ENCODE measurements at regions not wholly inside any gene's neighbourhood (a gene's known extent, or its start where the extent isn't known, plus 50 kb on each side); places are given as distances from the start of the nearest gene placed in this dataset.
"Not testable (repeated sequence)": the region's sequence is repeated elsewhere in the genome, so short reads cannot be mapped to it uniquely, and the experiment has no call there.

GRCh38 chr7:94314413-94315410, 80.0 kb upstream of the COL1A2 start:
- no peak for DNase-seq (ENCODE audit: low read depth)

DNA sequence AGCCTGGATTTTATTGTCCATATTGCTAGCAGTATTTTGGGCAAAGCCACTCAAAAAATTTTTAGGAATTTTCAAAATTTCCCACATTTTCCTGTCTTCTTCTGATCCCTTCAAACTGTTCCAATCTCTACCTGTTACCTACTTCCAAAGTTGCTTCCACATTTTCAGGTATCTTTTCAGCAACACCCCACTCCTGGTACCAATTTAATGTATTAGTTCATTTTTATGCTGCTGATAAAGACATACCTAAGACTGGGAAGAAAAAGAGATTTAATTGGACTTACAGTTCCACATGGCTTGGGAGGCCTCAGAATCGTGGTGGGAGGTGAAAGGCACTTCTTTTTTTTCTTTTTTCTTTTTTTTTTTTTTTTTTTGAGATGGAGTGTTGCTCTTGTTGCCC, 73.6 kb upstream of the COL1A2 start:
- DNase-seq (ENCODE audit: low read depth) = not testable (repeated sequence)

DNA sequence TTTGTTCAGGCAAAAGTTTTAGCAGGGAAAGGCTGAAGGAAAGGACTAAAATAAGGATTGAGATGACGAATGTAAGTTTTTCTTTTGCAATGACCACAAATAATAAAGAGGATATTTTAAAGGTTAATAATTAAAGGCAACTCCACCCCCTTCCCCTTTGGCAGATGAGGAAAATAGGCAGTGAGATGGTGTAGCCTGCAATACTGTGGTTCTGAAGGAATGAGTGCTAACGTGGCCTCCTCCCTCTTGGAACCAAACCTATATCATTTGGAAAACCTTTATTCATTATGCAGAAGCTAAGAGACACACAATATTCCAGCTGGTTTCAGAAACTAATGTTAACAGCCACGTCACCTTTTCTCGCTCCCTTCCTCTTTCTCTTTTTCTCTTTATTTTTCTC, 70.9 kb upstream of the COL1A2 start:
- DNase-seq (ENCODE audit: low read depth) = no peak

DNA sequence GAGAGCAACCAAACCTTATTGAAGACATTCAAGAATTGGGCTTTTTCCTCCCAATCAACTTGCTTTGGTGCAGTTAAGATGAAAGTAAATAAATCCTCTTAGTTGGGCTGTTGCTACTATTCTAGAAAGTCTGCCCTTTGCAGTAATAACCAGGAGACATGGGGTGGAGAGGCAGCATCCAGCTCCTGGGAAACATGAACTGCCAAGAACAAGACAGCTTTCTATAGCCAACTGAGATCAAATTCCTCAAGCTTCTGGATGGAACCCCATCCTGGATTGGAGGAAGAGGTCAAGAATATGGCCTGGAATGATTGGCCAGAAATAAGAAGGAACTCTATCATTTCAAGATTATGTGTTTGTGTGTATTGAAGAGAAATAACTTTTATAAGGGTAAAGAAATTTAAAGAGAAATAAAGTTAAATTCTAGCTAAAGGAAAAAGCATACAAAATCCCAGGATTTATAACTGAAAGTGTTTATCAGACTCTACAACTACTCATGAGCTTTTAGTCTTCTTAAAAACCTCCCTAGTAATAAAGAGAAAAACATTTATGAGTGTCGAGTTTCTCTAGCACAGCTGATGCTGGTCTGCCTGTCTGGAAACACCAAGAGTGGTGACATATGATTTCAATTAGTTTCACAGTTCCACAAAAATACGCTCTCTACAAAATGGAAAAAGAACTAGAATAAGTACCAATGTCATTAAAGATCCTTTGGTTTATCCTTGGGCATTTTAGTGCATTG, 70.1 kb upstream of the COL1A2 start:
- no peak for DNase-seq (ENCODE audit: low read depth)

- DNase-seq (ENCODE audit: low read depth) = no peak
These were observed 69.6 kb upstream of the COL1A2 start for GRCh38 chr7:94325122-94325475.

- DNase-seq (ENCODE audit: low read depth) = no peak
These were observed 64.2 kb upstream of the COL1A2 start for GRCh38 chr7:94330269-94331020.

GRCh38 chr7:94332571-94332970, 62.1 kb upstream of the COL1A2 start:
- no peak for DNase-seq (ENCODE audit: low read depth)

GRCh38 chr7:94333810-94334209, 60.9 kb upstream of the COL1A2 start:
- DNase-seq (ENCODE audit: low read depth) = no peak

DNA sequence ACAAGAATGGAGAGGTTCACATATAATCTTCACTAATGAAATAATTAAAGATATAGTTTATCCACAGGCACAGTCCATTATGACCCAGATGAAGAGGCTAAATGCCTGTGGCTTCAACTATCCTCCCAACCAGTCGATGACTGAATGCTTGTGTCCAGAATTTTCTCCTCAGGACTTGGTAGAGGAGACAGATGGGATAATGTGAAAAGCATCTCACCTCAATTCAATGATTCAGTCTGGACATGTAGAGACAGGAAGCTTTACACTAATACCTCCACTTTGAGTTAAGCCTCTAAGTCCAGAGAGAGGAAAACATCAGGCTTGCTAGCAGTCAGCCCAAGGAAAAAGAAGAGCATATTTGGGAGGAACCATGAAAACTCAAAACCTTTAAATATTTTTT, 59.1 kb upstream of the COL1A2 start:
- no peak for DNase-seq (ENCODE audit: low read depth)

GRCh38 chr7:94336009-94336408, 58.7 kb upstream of the COL1A2 start:
- no peak for DNase-seq (ENCODE audit: low read depth)

DNA sequence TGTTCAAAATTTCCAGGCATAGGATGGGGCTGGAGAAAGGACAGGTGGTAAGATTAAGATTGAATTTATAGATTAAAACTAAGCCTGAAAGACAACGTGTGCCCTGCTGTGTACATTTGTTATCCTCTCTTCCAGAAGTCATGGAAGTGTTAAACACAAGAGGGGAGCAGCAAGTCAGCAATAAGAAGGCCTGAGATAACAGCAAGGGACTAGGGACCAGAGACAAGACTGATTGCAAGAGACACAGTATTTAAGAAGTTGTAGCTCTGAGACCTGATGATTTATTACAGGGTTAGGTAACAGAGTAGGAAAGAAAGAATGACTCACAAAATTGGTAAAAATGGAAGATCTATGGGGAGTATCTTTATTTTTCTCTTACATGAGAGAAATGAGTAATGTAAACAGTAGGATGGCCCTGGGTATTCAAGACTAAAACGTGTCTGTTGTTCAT, 55.7 kb upstream of the COL1A2 start:
- no peak for DNase-seq (ENCODE audit: low read depth)

GRCh38 chr7:94344826-94345225, 49.9 kb upstream of the COL1A2 start:
- no peak for DNase-seq (ENCODE audit: low read depth)
